IPS-NIHi11 (cell line): ENCODE measurements at regions not wholly inside any gene's neighbourhood (a gene's known extent, or its start where the extent isn't known, plus 50 kb on each side); places are given as distances from the start of the nearest gene placed in this dataset.
"Not testable (repeated sequence)": the region's sequence is repeated elsewhere in the genome, so short reads cannot be mapped to it uniquely, and the experiment has no call there.

Experiments
- DNase-seq: peaks from one replicate; pipeline ENCODE4 v3.0.0; 2012; ENCODE audit warnings: mixed read lengths, low spot score

GRCh38 chr18:14991934-14992445 is 244.0 kb downstream of the ANKRD30B start:
- not testable (repeated sequence) for DNase-seq

GRCh38 chr18:14992758-14993157 is 244.8 kb downstream of the ANKRD30B start:
- not testable (repeated sequence) for DNase-seq

DNA sequence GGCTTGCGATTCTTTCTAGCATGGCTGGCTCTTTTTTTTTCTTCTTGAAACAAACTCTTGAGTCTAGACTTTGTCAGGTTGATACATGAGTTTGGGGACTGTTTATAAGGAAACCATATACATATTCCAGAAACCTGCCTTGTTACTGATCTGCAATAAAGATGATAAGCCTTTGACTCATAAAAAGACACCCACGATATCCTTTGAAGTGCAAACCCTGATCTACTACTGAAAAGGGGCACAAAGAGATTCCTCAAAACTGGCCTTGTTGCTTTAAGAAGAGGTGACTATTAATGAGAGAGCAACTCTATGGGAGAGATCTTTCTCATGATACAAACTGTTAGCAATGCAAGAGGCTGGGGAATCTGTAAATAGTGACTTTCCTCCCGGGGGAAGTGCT is 247.1 kb downstream of the ANKRD30B start:
- DNase-seq, result not testable (repeated sequence)

GRCh38 chr18:14997357-14997756 is 249.4 kb downstream of the ANKRD30B start:
- DNase-seq, result no peak

- DNase-seq, result not testable (repeated sequence)
Measured at GRCh38 chr18:14997899-14998298, 249.9 kb downstream of the ANKRD30B start.

DNA sequence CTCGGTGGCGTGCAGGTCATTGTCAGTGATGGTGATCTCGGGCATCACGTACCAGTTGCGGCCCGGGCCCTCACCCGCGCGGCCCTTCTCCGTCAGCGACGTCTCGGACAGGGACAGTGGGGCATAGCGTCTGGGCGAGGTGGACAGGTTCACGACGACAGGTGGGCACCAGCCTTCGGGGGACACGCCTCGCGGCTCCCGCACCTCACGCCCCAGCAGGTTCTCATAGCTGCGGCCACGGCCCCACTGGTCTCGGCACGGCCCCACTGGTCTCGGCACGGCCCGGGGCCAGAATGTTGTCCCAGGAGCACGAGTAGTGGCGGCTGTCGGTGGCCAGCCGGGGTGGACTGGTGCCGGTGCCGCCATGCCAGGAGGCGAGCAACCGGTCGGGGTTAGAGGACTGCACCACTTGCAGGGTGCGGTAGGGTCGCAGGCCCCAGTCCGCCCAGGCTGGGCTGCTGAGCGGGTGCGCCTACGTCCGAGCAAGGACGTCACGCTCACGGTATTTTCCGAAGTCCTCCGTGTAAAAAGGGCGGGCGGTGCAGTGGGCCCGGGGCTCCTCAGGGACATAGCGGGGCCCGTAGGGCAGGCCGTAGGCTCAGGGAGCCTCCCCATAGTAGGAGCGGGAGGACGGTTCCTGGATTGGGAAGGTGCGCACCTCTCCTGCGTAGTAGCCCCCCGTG is 250.5 kb downstream of the ANKRD30B start:
- DNase-seq, result not testable (repeated sequence)

- DNase-seq, result peak; percentile 42
Measured at GRCh38 chr18:14999085-14999975, 251.4 kb downstream of the ANKRD30B start.

DNA sequence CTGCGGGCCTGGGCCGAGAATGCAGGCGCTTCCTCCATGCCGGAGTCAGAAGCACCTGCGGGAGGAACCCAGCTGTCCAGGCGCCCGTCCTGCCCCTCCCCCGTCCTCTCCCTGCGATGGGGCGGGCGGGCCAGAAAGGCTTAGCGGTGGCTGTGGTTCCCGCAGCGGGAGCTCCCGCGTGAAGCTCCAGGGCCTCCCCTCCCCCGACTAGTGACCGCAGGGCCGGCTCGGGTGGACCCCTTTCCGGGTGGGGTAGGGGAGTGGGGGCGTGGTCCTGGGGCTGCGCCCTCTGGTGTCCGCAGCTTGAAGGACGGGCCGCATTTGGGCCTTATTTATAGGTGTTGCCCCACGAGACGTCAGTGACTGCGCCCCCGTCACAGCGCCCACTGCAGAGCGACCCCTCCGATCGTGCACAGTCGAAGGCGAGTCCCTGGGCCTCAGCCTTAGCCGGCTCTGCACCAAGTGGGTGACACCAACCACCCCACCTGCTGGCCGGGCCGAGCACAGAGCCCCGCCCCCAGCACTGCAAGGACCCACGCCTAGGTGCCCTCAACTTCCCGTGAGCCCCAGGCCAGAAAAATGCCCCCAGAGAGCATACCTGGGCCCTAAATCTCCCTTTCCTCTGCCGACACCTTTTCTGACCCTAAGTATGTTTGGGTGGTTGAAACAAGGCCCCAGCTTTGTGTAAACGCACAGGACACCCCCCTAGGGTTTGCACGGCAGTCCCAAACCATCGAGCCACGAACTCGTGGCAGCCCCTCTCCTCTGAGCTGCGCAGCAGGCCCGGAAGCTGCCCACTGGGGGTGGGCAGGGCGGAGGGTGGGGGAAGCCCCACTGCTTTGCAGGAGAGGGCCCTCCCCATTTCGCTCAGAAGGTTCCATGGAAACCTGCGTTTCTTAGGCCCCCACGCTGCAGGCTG is 252.4 kb downstream of the ANKRD30B start:
- peak; percentile 21 for DNase-seq

GRCh38 chr18:15001038-15001794 is 253.2 kb downstream of the ANKRD30B start:
- DNase-seq, result not testable (repeated sequence)

GRCh38 chr18:15001795-15002107 is 253.8 kb downstream of the ANKRD30B start:
- peak; percentile 33 for DNase-seq

- not testable (repeated sequence) for DNase-seq
Measured at GRCh38 chr18:15002765-15003164, 254.8 kb downstream of the ANKRD30B start.

DNA sequence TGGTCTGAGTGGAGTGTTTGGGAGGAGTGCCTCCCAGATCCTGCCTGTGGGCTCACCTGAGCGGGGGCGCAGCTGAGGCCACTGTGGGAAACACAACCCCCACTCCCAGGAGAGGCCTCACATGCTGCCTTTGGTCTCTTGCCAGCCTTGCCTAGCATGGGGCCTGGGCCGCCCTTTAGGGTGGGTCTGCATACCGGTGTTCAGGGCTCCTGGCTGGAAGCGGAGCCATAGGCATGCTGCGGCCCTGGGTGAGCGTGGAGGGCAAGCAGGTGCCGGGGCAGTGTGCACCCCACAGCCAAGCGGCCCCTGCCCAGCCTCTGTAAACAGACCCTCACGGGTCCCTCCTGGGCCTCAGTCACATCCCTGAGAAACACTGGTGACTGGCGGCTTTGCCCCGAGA is 255.3 kb downstream of the ANKRD30B start:
- not testable (repeated sequence) for DNase-seq

- not testable (repeated sequence) for DNase-seq
Measured at GRCh38 chr18:15003636-15004269, 255.8 kb downstream of the ANKRD30B start.

- not testable (repeated sequence) for DNase-seq
Measured at GRCh38 chr18:15004270-15004973, 256.4 kb downstream of the ANKRD30B start.

DNA sequence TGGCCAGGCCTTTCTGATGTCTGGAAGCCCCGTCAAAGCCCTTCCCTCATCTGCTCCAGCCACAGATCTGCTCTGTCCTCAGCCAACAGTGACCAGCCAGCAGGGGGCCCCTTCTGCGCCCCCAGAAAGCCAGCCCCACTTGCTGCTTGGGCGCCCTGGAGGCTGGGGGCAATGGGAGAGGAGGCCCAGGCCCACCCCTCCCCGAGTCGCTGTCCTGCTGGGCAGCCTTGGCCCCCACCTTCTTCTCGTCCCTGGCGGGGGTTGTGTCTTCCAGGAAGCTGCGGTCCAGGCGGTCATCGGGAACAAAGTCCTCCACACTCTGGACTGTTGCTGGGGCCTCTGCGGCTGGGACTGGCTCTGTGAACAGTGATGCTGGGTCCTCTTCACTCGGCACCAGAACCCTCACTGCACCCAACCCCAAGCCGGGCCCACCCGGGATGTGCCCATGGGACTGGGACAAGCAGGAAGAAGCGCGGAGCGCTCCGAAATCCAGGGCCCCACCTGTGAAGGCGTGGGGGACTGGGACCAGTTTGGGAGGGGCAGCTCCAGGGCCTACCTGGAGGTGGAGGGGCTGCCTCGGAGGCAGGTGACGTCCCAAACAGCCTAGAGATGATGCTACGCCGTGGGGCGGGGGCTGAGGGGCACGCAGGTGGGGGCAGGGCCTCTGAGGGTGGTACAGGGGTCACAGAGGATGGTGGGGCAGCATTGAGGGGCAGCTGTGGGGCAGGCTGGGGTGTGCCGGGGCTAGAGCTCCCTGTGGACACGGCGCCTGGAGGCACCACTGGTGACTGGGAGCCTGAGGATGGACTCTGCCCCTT is 257.6 kb downstream of the ANKRD30B start:
- no peak for DNase-seq

GRCh38 chr18:15006616-15007015 is 258.6 kb downstream of the ANKRD30B start:
- not testable (repeated sequence) for DNase-seq

GRCh38 chr18:15026041-15026440 is 278.1 kb downstream of the ANKRD30B start:
- not testable (repeated sequence) for DNase-seq

GRCh38 chr18:15028037-15028436 is 280.1 kb downstream of the ANKRD30B start:
- DNase-seq, result not testable (repeated sequence)

GRCh38 chr18:15060279-15060880 is 312.4 kb downstream of the ANKRD30B start:
- not testable (repeated sequence) for DNase-seq
